Hepatocyte (in vitro differentiated cells): ENCODE measurements at regions not wholly inside any gene's neighbourhood (a gene's known extent, or its start where the extent isn't known, plus 50 kb on each side); places are given as distances from the start of the nearest gene placed in this dataset.

Experiments used
- DNase-seq: peaks from one replicate; pipeline ENCODE4 v3.0.0-alpha.2; 2016; ENCODE audit warnings: low spot score
- H2AFZ ChIP-seq: fragments of 200-600 bp; sonication (generic); 2 replicates; pipeline ENCODE4 v1.6.0; 2016; ENCODE audit warnings: antibody characterized with exemption, mild to moderate bottlenecking
- H3K27ac ChIP-seq: fragments of 200-600 bp; sonication (generic); 2 replicates; pipeline ENCODE4 v1.5.1; 2016; ENCODE audit warnings: mild to moderate bottlenecking
- H3K27me3 ChIP-seq: fragments of 200-600 bp; sonication (generic); 2 replicates; pipeline ENCODE4 v1.6.1; 2016
- H3K36me3 ChIP-seq: fragments of 200-600 bp; sonication (generic); replicated peaks from 2 replicates; pipeline ENCODE4 v1.5.1; 2016; ENCODE audit warnings: low read depth; ENCODE audit not compliant: insufficient read depth
- H3K4me1 ChIP-seq: fragments of 200-600 bp; sonication (generic); 2 replicates; pipeline ENCODE4 v1.5.1; 2016; ENCODE audit warnings: mild to moderate bottlenecking, moderate library complexity; ENCODE audit not compliant: insufficient read depth
- H3K4me2 ChIP-seq: fragments of 200-600 bp; sonication (generic); 2 replicates; pipeline ENCODE4 v1.6.0; 2016
- H3K4me3 ChIP-seq: fragments of 200-600 bp; sonication (generic); 2 replicates; pipeline ENCODE4 v1.5.1; 2016; ENCODE audit warnings: mild to moderate bottlenecking
- H3K79me2 ChIP-seq: fragments of 200-600 bp; sonication (generic); 2 replicates; pipeline ENCODE4 v1.6.0; 2017; ENCODE audit warnings: mild to moderate bottlenecking
- H3K9me2 ChIP-seq: fragments of 200-600 bp; sonication (generic); replicated peaks from 2 replicates; pipeline ENCODE4 v1.6.0; 2017; ENCODE audit warnings: mild to moderate bottlenecking; ENCODE audit not compliant: insufficient read depth
- H3K9me3 ChIP-seq: fragments of 200-600 bp; sonication (generic); 2 replicates; pipeline ENCODE4 v1.5.1; 2016; ENCODE audit warnings: low read depth, mild to moderate bottlenecking
- H4K20me1 ChIP-seq: fragments of 200-600 bp; sonication (generic); 2 replicates; pipeline ENCODE4 v1.6.0; 2016; ENCODE audit warnings: mild to moderate bottlenecking; ENCODE audit not compliant: insufficient read depth, poor library complexity, severe bottlenecking
- EZH2 ChIP-seq: fragments of 200-600 bp; sonication (generic); IDR thresholded peaks from 2 replicates; pipeline ENCODE4 v1.6.1; 2016; ENCODE audit warnings: antibody characterized with exemption, mild to moderate bottlenecking, borderline replicate concordance
- EZH2phosphoT487 ChIP-seq: fragments of 200-600 bp; sonication (generic); IDR thresholded peaks from one replicate; pipeline ENCODE4 v1.6.1; 2018; ENCODE audit warnings: antibody characterized with exemption, mild to moderate bottlenecking, low read depth, moderate library complexity; ENCODE audit not compliant: unreplicated experiment, severe bottlenecking
- WGBS: methylation state at CpG from one replicate; pipeline ENCODE4 v1.1.6; 2016; ENCODE audit warnings: low lambda C conversion rate; ENCODE audit errors: missing lambda C conversion rate; 5-methylcytosine and 5-hydroxymethylcytosine counted together
- TF ChIP-seq, protein P1 (sequence below): fragments of 200-600 bp; sonication (generic); IDR thresholded peaks from 2 replicates; pipeline ENCODE4 v1.5.1; 2016; ENCODE audit warnings: antibody characterized with exemption, mild to moderate bottlenecking; ENCODE audit not compliant: poor library complexity

DNA sequence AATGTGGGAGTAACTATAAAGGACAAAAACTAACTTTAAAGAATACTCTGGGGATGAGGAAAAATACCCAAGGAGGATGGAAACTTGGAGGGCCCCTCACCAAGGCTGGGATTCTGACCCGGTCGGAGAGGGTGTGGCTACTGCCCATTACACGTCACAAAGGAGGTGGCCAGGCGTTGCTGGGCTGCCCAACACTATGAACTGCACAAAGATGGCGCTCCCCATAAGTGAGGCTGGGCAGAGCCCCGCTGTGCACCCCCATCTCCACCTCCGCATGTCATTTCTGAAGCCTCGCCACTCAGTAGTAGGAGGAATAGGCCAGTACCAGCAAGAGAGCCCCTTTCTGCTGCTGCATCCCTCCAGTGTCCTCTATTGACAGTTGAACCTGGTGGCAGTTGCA, 290.1 kb upstream of the ZNF32 start:
- 82% methylated on average over 8 of the region's 8 CpGs for WGBS
- peak; percentile 0 for DNase-seq
- Histone ChIP-seq H3K9me3 (no peaks in the 10 kb centered on the region), H3K27ac (no peak overlapping the region), H3K4me1 (peaks cover 9% of the 10 kb centered on the region), H4K20me1 (no peaks in the 10 kb centered on the region), H3K4me2 (no peak overlapping the region), H3K36me3 (no peaks in the 10 kb centered on the region), H3K27me3 (no peaks in the 10 kb centered on the region), H2AFZ (no peak overlapping the region), H3K4me3 (no peak overlapping the region), H3K9me2 (no peaks in the 10 kb centered on the region), H3K79me2 (no peaks in the 10 kb centered on the region)
- TF ChIP-seq EZH2 (no peak), EZH2phosphoT487 (no peak)
- TF ChIP-seq, protein P1, sequence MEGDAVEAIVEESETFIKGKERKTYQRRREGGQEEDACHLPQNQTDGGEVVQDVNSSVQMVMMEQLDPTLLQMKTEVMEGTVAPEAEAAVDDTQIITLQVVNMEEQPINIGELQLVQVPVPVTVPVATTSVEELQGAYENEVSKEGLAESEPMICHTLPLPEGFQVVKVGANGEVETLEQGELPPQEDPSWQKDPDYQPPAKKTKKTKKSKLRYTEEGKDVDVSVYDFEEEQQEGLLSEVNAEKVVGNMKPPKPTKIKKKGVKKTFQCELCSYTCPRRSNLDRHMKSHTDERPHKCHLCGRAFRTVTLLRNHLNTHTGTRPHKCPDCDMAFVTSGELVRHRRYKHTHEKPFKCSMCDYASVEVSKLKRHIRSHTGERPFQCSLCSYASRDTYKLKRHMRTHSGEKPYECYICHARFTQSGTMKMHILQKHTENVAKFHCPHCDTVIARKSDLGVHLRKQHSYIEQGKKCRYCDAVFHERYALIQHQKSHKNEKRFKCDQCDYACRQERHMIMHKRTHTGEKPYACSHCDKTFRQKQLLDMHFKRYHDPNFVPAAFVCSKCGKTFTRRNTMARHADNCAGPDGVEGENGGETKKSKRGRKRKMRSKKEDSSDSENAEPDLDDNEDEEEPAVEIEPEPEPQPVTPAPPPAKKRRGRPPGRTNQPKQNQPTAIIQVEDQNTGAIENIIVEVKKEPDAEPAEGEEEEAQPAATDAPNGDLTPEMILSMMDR = no peak

DNA sequence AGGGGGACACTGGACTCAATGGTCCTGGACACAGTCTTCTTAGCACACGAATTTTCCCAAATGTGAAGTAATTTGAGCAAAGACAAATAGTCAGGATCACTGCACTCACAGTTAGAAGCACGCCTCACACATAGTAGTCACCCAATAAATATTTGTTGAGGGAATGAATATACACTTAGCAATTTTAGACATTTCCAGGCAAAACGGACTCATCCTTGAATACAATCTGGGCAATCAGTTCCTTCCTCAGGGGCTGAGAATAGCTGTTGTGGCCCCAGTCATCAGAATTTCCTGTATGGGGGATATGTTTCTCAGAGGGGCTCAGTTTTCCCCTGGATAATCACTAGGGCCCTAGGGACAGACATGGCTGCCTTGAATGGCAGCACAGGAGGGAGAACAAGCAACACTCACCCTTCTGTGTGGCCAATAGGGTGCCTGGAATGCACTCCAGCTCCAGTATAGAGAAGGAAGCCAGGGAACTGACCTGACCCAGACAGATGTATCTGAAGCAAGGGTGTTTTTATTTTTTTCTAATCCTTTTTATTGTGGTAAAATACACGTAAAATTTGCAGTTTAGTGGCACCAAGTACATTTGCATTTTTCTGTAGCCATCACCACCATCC, 282.7 kb upstream of the ZNF32 start:
- TF ChIP-seq EZH2 = no peak
- TF ChIP-seq EZH2phosphoT487 = no peak
- TF ChIP-seq, protein P1 = no peak
- Histone ChIP-seq H3K4me1 (no peaks in the 10 kb centered on the region), H3K27me3 (no peaks in the 10 kb centered on the region), H3K9me2 (no peaks in the 10 kb centered on the region), H3K4me2 (no peak overlapping the region), H3K27ac (no peak overlapping the region), H2AFZ (no peak overlapping the region), H3K79me2 (no peaks in the 10 kb centered on the region), H3K36me3 (no peaks in the 10 kb centered on the region), H3K9me3 (no peaks in the 10 kb centered on the region), H4K20me1 (no peaks in the 10 kb centered on the region), H3K4me3 (no peak overlapping the region)
- no peak for DNase-seq
- 80% methylated on average over 4 of the region's 4 CpGs for WGBS

DNA sequence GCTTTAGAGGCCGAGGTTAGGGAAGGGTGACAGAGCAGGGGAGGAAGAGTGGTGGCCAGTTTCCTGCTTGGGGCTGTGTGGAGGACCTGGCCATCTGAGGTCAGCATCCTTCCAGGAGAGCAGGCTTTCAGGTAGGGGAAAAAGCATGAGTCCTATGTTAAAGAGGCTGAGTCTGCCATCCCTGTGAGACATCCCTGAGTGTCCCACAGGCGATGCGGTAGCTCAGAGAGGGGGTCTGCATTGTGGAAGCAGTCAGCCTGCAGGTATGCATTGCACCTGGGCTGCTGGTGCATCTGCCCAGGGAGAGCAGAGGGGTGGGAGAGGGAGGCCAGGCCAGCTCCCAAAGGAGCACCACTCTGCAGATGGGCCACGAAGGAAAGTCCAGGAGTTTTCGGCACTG, 282.1 kb upstream of the ZNF32 start:
- H3K9me3 ChIP-seq = no peaks in the 10 kb centered on the region
- H3K9me2 ChIP-seq = no peaks in the 10 kb centered on the region
- 92% methylated on average over 5 of the region's 5 CpGs for WGBS
- TF ChIP-seq, protein P1 = no peak
- TF ChIP-seq EZH2phosphoT487 (no peak), EZH2 (no peak)
- H3K4me2 ChIP-seq = no peak overlapping the region
- no peaks in the 10 kb centered on the region for H3K79me2 ChIP-seq
- H3K27me3 ChIP-seq = no peaks in the 10 kb centered on the region
- H3K27ac ChIP-seq = no peak overlapping the region
- no peak for DNase-seq
- no peak overlapping the region for H3K4me3 ChIP-seq
- H3K4me1 ChIP-seq = no peaks in the 10 kb centered on the region
- no peak overlapping the region for H2AFZ ChIP-seq
- no peaks in the 10 kb centered on the region for H4K20me1 ChIP-seq
- no peaks in the 10 kb centered on the region for H3K36me3 ChIP-seq
